PFSK-1 (cell line): ENCODE measurements at regions not wholly inside any gene's neighbourhood (a gene's known extent, or its start where the extent isn't known, plus 50 kb on each side); places are given as distances from the start of the nearest gene placed in this dataset.

ENCODE experiments used
- POLR2AphosphoS5 ChIP-seq: IDR thresholded peaks from 2 replicates; pipeline ENCODE4 v1.6.1; 2012; ENCODE audit warnings: low read depth, mild to moderate bottlenecking, control low read depth, low read length, moderate library complexity
- SIN3A ChIP-seq: IDR thresholded peaks from 2 replicates; pipeline ENCODE4 v1.6.1; 2012; ENCODE audit warnings: mild to moderate bottlenecking, low read length, moderate library complexity, borderline replicate concordance; ENCODE audit not compliant: insufficient read depth
- TAF1 ChIP-seq: IDR thresholded peaks from 2 replicates; pipeline ENCODE4 v1.6.1; 2012; ENCODE audit warnings: low read length, control low read depth, borderline replicate concordance; ENCODE audit not compliant: insufficient read depth
- TF ChIP-seq, protein P1 (sequence below), 2 experiments: IDR thresholded peaks; 2 replicates each; pipeline versions ENCODE4 v1.6.1 to v1.8.0; 2011 to 2012; ENCODE audit warnings: low read depth in 2 of 2, low read length in 2 of 2, control low read depth in 1 of 2, inconsistent platforms in 1 of 2, mild to moderate bottlenecking in 1 of 2, moderate library complexity in 1 of 2; ENCODE audit not compliant: insufficient read depth in 1 of 2

DNA sequence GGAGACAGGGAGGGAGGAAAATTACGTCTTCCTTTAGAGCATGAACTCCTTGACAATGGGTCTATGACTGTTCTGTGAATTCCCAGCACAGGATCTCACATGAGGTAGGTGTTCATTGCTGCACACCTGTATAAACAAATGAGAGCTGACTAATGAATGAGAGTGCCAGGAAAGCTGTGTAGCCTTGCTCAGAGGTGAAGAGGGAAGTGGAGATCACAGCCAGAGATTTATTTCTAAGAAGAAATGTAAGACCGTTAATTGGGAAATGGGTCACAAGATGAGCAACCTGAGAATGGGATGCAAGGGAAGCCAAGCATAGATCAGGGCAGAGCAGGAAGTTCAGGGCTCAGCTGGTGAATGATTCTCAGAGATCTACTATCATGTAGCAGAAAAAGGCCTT lies 295.1 kb downstream of the CDK5RAP2 start:
- TF ChIP-seq POLR2AphosphoS5 (no peak), TAF1 (no peak), SIN3A (no peak)
- TF ChIP-seq, protein P1, sequence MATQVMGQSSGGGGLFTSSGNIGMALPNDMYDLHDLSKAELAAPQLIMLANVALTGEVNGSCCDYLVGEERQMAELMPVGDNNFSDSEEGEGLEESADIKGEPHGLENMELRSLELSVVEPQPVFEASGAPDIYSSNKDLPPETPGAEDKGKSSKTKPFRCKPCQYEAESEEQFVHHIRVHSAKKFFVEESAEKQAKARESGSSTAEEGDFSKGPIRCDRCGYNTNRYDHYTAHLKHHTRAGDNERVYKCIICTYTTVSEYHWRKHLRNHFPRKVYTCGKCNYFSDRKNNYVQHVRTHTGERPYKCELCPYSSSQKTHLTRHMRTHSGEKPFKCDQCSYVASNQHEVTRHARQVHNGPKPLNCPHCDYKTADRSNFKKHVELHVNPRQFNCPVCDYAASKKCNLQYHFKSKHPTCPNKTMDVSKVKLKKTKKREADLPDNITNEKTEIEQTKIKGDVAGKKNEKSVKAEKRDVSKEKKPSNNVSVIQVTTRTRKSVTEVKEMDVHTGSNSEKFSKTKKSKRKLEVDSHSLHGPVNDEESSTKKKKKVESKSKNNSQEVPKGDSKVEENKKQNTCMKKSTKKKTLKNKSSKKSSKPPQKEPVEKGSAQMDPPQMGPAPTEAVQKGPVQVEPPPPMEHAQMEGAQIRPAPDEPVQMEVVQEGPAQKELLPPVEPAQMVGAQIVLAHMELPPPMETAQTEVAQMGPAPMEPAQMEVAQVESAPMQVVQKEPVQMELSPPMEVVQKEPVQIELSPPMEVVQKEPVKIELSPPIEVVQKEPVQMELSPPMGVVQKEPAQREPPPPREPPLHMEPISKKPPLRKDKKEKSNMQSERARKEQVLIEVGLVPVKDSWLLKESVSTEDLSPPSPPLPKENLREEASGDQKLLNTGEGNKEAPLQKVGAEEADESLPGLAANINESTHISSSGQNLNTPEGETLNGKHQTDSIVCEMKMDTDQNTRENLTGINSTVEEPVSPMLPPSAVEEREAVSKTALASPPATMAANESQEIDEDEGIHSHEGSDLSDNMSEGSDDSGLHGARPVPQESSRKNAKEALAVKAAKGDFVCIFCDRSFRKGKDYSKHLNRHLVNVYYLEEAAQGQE (IDR thresholded peaks at IDR 0.05; ENCODE audit: insufficient read depth in 1 of 2, low read depth in 2 of 2, low read length in 2 of 2): no peak
